ENCODE measurements at regions not wholly inside any gene's neighbourhood (a gene's known extent, or its start where the extent isn't known, plus 50 kb on each side); places are given as distances from the start of the nearest gene placed in this dataset.

DNA sequence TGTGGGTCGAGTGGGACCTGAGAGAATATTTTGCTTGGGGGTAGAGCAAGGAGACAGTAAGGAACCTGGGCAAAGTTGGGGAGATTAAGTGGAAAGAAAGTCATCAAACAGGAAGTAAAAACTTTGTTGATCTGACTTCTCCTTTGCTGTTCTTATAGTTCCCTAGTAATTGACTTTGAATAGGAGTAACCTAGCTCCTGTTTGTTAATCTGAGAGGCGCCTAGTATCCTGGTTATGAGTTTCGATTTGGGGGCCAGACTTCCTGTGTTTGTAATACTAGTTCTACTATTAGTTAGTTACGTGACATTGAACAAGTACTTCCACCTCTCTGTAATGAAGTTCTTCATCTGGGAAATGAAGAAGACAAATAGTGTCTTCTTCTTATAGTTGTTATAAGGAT lies 99.1 kb downstream of the ZNF365 start:
- no peak for TF ChIP-seq EZH2phosphoT487 (IDR thresholded peaks at IDR 0.05; ENCODE audit: low read depth)
- TF ChIP-seq CTCF (IDR thresholded peaks at IDR 0.05; ENCODE audit: low read depth, low read length): no peak
